ENCODE measurements at regions not wholly inside any gene's neighbourhood (a gene's known extent, or its start where the extent isn't known, plus 50 kb on each side); places are given as distances from the start of the nearest gene placed in this dataset.

DNA sequence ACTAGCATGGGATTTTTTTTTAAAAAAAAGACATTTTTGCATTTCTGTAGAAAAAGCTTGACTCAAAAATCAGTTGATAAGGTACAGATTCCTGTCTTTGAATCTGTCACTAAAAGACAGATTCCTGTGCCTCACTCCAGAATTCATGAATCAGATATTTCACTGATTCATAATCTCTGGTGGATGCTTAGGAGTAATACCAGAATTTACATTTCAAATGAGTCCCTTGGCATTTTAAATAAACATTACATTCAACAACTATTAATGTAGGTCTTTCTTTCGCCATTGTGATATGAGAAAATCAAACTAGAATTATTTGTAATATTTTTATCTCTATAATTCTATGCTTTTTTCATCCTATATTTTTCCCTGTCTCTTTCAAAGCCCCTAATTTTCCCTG lies 128.3 kb downstream of the APIP start:
- no peak for TF ChIP-seq EZH2 (IDR thresholded peaks at IDR 0.05; ENCODE audit: insufficient read depth, low read length)
- TF ChIP-seq, protein P1, sequence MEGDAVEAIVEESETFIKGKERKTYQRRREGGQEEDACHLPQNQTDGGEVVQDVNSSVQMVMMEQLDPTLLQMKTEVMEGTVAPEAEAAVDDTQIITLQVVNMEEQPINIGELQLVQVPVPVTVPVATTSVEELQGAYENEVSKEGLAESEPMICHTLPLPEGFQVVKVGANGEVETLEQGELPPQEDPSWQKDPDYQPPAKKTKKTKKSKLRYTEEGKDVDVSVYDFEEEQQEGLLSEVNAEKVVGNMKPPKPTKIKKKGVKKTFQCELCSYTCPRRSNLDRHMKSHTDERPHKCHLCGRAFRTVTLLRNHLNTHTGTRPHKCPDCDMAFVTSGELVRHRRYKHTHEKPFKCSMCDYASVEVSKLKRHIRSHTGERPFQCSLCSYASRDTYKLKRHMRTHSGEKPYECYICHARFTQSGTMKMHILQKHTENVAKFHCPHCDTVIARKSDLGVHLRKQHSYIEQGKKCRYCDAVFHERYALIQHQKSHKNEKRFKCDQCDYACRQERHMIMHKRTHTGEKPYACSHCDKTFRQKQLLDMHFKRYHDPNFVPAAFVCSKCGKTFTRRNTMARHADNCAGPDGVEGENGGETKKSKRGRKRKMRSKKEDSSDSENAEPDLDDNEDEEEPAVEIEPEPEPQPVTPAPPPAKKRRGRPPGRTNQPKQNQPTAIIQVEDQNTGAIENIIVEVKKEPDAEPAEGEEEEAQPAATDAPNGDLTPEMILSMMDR (IDR thresholded peaks at IDR 0.05; ENCODE audit: insufficient read depth, low read depth, low read length), result no peak

Measured in astrocyte (in vitro differentiated cells and primary cell).